CD4-positive, alpha-beta T cell treated with Interleukin-2 at 100 ng/mL for 4 hours (primary cell): ENCODE measurements at regions not wholly inside any gene's neighbourhood (a gene's known extent, or its start where the extent isn't known, plus 50 kb on each side); places are given as distances from the start of the nearest gene placed in this dataset.

Experiments
- DNase-seq: peaks from one replicate; pipeline ENCODE4 v3.0.0-alpha.2; 2020; ENCODE audit warnings: low spot score

DNA sequence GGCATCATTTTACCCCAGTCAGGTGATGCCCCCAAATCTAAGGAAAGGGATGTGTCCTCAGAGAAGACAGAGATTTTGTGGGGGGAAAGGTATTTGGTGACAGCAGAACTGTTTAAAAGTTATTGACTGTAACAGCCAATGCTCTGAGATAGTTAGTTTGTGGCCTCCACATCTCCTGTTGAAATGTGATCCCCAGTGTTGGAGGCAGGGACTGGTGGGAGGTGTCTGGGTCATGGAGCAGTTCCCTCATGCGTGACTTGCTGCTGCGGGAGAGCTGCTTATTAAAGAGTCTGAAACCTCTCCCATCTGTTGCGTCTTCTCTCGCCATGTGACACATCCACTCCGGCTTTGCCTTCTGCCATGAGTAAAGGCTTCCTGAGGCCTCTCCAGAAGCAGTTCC, 282.8 kb upstream of the FOXQ1 start:
- DNase-seq: no peak

DNA sequence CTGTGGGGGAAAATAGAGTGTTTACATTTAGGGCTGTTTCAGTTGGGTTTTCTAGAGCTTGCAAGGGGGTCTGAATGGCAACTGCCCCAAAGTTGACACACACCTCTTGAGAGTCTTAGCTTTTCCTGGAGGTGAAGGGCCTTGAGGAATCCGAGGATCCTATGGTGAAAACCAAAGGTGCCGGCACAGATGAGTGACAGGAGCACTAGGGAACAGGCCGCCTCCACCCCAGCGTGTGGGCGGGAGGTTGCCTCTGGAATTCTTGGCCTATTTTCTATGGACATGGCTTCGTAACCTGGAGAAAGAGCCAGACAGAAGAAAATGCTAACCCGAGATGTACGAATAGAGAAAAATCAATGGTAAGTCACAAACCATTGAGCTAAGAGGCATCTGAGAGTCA, 283.2 kb upstream of the FOXQ1 start:
- DNase-seq: no peak

DNA sequence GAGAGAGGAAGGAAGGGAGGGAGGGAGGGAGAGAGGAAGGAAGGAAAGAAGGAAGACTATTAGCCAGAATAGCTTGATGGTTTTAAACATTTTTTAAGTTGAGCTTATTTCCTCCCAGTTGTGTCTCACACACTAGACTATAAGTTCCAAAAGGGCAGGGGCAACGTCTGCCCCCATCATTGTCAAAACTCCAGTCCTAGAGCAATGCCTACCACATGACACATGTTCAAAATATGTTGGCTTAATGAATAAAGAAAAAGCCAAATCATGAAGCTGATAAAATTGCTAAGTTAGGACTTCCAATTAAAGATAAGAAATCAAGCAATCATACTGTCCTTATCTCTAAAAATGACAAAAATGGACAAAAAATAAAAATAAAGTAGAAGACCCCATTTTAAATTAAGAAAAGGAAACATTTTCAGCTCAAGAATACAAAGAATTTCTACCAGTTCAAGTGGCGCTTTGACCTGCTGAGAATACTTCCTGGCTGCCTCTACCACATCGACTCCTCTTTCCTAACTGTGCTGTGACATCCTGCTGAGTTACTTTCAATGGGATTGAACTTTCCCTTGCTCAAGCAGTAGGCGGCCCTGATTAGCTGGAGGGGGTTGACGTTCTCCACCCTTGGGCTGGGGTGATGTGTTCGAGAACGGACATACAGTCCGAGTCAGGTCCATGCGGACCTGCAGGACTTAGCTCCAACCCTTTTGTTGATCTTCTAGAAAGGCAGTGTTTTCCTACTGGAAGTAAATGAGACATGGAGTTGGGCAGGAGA, 283.9 kb upstream of the FOXQ1 start:
- no peak for DNase-seq

DNA sequence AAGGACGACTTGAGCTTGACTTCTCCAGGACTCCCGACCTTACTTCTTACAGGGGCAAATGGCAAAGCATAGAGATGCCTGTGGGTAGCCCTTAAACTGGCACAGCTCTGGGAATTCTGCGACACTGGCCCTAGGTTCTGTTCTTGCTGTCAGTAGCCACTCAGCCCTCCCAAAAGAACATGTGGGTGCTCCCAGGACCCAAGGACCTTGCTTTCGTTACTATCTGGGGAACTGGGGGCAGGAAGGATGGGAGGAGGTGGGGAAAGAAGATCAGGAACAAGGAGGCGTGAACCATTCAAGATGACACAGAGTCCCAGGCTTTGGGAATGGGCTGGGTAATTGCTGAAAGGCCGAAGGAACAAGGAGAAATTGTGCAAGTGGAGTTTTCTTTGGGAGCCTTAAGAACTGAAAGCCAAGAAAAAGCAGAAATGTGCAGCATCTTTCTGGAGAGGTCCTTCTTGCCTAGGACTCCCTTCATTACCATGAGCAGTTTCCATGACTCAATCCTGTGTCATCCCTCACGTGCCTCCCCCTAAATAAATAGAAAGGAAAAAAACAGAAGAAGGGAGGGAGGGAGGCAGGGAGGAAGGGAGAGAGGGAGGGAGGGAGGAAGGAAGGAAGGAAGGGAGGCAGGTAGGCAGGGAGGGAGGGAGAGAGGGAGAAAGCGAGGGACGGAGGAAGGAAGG, 284.6 kb upstream of the FOXQ1 start:
- no peak for DNase-seq

DNA sequence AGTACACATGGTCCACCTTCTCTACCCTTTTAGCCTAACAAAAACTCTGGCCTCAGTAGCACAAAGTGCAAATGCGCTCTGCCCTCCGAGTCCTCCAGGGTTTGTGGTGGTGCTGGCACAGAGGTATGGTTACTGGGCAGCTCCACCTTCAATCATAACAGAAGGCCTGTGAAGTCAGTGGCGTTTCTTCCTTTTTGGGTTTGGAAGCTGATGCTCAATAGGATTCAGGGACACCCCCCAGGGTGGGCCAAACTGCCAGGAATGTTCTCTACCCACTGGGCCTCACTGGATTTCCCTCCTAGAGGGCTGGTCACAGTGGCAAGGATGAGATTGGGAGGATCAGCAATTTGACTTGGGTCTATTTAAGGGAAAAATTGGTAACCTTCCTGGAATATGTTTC, 286.1 kb upstream of the FOXQ1 start:
- no peak for DNase-seq

DNA sequence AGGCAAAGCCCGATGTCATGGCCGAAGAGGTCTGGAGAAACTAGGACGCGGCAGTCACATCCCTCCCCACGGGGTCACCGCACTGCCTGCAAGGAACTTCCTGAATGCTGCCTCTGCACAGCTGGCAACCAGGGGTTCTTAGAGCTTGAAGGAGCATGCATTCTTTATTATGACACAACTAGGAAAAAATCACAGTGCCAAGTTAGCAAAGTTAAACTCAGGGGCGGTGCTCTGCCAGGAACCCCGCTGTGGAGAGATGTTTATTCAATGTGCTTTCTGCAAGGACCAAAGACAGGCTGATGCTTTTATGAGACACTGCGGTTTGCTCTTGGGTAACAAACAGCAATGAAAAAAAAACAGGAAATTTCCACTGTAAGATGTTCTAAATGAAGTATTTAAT, 287.3 kb upstream of the FOXQ1 start:
- DNase-seq: no peak

DNA sequence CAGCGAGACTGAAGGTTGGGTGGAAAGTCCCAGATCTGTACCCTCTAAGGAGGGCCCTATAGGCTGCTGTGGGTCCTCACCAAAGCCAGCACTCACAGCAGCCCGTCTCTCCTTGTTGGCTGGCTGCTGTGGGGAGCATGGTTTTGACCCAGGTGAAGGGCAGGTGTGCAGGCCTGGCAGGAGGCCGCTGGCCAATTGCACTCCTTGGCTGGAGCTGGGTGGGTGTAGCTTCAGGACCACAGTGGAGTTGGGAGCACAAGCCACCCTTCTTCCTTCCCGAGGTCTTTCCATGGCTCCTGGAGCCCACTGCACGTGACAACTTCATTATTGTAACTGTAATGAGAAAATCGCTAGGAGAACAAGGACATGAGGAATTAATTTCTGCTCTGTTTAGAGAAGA, 287.7 kb upstream of the FOXQ1 start:
- no peak for DNase-seq

DNA sequence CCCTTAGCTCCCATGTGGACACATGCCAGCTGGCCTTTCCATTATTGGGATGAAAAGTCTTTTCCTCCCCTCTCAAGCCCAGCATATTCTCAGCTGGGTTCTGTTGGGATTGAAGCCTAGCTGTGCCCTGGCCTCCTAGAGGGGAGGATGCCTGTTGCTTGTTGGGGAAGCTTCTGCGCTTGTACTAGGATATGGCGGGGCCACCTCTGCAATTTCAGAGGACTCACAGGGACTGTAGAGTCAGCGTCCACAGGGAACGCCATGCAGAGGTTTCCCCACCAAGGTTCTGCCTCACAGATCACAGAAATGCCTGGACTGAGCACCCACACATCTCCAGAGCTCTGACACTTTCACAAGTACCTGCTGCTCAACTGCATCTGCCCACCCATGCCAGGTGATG, 288.7 kb upstream of the FOXQ1 start:
- DNase-seq: no peak

DNA sequence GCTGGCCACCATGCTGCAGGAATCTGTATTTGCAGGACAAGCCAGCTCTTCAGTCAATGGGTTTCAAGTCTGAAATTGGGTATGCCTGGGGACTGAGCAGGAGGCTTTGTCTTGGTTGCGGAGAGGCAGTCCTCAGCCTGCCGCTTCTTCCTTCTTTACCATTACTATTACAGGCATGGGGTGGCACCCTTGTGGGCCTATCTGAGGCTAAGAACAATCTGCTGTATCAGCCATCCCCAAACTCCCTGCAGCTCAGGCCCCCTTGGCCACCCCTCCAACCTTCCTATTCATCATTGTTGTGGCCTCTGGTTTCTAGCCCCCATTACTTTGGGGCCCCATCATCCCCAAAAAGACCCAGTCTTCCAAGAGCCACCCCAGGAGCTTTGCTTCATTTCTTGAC, 289.2 kb upstream of the FOXQ1 start:
- DNase-seq: no peak

DNA sequence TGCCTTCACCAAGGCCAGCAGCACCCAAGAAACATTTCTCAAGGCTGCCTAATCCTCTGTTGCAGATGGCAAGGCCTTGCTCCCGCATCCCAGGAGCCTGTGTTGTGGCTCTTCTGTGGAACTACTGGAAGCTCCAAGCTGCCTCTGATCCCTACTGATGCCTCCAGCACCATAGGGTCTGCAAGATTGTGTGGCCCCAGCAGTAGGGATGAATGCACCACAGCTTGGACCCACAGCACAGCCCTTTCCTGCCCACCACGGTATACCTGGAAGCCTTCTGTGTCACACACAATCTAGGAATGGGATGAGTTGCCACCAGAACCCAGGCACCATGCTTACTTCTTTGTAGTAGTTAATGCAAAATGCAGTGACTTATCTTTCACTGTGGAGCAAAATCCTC, 291.1 kb upstream of the FOXQ1 start:
- no peak for DNase-seq

DNA sequence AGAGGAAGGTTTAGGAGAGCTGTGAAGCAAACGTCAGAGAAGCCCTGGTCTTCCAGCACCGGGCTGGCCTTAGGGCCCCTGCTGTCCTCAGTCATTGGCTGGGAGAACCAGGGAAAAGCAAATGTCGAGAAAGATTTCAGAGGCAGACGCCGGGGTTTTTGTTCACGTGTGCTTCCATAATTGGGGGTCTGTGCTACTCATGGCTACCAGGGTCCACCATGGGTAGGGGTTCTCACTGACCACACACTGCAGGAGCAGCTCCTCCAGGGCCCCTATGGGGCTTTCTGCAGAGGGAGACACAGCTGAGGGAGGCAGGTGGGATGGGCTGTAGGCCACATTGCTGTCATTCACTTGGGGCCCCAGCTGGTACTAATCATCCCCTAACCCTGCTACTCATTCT, 291.8 kb upstream of the FOXQ1 start:
- no peak for DNase-seq

DNA sequence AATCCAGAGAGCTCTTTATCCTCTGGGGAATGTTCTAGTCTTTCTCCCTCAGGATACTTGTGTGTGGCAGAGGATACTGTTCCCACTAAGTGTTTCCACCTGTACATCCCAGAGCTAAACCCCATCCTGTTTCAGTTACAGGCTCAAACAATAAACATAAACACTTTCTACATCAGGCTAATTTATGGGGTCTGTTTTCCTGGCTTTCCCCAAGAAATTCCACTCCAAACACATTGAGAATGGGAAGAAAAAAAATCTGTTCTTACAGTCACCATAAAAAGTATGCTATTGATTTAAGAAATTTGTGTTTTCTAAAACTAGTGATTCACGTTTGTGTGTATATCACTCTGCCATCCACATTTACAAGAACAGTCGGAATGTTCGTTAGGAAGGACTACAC, 293.9 kb upstream of the FOXQ1 start:
- no peak for DNase-seq

DNA sequence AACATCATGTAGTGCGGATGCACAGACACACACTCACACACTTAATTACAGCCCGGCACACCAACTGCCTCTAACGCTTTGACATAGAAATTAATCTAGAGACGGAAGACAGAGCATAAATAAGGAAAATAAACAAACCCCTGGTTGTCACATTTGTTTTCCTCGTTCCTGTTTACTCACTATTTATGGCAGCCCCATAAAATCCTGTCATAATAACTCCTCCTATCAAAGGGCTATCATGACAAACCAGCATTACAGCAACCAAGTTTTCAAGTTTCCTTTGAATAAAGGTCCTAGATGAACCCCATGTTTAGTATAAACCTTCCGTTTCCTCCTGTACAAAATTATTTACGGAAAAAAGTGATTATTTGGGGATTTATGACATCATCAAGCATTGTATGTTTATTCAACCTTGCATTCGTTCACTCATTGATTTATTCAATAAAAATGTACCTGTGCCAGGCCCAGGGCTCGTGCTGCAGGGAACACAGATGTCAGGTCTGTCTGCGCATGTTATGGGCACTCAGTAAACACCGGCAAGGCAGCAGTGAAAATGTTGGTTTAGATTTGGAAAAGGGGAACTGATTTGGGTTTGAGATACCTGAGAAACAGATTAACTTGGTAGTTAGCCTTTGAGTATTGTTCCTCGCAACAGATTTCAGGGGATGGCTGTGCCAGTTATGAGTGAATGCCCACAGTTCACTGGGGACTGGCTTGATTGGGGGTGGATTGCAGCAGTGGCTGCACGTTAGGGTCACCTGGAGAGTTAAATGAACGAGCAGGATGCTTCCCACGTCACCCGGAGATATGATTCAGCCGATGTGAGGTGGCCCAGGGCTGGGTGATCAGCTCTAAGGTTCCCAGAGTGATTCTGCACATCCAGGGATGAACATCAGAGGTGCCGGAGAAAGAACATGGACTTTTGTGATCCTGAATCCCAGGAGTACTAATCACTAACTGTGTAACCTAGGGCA, 295.3 kb upstream of the FOXQ1 start:
- DNase-seq: no peak

DNA sequence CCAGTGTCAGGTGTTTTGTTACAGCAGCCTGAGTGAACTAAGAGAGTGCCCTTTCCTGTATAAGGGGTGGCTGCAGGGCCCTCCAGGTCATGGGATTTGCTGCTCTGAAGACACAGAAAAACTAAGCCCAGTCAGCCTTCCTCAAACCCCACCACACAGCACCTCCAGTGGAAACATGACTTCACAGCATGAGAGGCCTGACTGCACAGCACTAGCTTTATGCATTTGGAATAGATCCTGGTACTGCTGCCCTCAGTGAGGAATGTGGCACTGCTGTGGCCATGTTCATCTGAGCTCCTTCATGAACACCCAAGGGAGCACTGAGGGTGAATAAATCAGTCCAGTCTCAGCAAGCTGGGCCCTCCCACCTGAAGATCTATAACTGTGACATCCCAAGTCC, 296.1 kb upstream of the FOXQ1 start:
- no peak for DNase-seq

DNA sequence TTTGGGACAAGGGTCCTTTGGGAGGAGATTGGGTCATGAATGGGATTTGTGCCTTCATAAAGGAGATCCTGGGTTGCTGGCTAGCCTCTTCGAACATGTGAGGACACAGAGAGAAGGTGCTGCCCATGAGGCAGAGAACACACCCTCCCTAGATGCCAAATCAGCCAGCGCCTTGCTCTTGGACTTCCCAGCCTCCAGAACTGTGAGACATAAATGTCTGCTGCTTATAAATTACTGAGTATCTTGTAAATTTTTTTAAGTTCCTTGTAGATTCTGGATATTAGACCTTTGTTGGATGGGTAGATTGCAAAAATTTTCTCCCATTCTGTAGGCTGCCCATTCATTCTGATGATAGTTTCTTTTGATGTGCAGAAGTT, 297.5 kb upstream of the FOXQ1 start:
- DNase-seq: no peak

DNA sequence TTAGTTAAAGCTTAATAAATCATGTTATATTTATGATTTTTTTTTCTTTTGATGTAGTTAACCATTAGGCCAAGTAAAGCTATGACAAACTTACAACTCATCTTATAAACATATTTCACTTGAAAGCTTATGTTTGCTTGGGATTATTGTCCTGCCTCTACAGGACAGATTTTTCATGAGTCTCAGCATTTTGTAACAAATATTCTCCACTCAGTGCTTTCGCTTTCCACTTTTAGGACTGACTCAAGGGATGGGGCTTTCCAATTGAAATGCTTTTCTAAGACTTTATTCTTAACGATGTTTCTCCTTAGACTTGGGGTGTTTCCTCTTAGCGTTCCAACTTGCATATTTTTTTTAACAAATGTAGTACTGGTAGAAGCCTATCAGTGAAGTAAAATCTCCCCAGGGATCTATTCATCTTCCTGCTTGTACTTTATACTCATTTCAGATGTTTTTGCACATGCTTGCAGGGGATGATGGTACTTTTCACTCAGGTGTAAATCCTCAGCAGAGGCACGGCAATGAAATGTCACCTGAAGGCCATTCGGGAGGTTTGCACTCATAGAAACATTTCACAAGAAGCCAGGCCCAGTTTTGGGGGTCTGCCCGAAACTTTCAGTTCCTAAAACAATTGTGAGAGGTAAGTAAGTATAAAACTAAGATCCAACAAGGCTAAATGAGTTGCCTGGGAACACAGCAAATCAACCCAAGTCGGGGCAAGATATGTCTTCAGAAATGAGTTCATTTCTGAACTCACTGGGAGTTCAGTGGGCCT, 298.1 kb upstream of the FOXQ1 start:
- no peak for DNase-seq

DNA sequence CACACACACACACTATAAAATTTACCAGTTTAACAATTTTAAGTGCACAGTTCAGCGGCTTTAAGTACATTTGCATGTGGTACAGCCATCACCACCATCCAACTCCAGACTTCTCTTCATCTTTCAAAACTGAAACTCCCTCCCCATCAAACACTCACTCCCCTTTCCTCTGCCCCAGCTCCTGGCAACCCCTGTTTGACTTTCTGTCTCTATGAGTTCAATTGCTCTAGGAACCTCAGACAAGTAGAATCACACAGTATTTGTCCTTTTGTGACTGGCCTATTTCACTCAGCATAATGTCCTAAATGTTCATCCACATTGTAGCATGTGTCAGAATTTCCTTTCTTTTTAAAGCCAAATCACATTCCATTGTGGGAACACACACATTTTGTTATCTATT, 302.8 kb upstream of the FOXQ1 start:
- no peak for DNase-seq

DNA sequence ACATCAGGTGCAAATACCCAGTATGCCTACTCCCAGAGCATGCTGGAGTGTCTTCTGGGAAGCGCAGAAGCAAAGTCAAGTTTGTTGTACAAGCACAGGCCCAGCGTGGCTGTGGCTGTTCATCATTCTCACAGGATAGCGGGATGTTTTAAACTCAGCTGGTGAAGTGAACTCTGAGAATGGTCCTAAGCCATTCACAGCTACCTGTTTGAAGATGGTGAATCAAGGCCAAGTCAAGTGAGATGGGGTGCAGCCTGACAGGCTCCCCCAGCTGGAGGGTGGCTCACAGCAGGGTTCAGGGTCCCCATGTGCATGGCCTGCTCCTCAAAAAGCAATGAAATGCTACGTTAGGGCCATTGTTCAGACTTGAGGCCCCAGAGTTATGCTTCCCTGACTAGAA, 304.7 kb upstream of the FOXQ1 start:
- no peak for DNase-seq

DNA sequence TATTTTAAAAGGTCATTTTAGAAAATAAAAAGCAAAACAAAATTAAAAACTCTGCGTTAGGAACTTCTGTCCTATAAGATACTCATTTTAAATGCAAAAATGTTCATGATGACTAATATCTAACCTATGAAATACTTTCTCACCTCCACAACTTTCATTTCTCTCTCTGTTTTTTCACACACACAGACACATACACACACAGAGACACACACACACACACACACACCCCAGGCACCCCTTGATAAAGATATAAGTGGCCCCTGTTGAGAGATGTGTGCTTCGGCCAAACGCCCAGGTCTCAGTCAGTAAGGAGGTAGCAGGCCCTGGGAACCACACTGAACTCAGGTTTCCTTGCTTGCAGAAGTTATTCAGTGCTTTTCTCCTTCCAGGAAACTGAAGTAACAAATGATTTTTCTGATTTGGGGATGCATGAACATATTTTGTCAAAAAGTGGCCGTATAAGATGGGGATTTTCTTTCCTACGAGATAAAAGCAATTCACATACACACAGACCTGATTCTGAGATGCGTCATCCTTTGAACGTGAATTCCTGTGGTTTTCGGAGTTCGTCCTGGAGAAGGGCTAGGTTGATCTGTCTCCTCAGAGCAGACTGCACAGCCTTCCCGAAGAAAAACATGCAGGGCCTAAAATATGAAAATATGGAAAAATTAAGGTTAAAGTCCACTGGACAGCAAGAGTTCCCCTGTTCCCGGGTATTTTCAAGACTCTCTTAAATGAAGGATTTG, 306.8 kb upstream of the FOXQ1 start:
- DNase-seq: no peak

DNA sequence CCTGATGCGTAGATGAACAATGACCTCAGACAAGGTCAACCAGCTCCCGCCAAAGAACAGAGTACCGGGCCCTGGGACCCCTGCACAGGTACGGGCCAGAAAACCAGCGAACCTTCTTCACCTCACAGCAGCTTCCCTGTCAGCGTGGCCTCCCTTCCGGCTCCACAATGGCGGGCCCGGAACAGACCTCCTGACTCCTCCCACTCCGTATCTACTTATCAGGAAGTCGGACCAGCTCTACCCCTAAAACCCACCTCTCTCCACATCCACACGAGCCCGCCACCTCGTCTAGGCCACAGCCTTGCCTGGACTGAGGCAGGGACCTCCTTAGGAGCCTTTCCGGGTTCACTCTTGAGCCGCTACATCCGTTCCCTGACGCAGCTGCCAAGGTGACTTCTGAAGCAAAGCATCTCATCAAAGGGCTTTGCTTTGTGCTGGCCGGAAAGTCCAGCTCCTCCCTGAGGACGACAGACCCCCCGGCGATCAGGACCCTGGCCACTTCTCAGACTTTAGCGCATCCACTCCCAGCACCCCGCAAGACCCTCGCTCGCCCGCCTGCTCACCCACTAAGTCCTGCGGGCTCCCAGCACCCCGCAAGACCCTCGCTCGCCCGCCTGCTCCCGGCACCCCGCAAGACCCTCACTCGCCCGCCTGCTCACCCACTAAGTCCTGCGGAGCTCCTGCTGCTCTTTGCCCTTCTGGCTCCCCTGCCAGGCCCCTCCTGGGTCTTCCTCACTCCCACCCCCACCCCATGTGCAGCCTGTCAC, 308.3 kb upstream of the FOXQ1 start:
- DNase-seq: no peak

DNA sequence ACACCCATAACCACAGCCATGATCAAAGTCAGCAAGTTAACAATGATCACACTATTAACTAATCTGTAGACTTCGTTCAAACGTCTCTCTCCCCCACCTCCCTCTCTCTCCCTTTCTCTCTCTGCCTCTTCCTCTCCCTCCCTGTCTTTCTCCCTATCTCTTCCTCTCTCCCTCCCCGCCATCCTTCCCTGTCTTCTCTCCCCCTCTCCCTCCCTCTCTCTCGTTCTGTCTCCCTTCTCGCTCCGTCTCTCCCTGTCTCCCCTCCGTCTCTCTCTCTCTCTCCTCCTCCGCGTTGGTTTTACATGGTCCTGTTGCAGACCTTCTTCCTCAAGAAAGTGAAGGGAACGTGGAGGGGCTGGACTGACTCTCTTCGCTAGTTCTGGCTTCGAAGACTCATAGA, 308.9 kb upstream of the FOXQ1 start:
- no peak for DNase-seq
